Activated T-cell treated with anti-CD3 and anti-CD28 coated beads, Interleukin-2, amount 50 U/mL, for 72 hours (primary cell): ENCODE measurements at regions not wholly inside any gene's neighbourhood (a gene's known extent, or its start where the extent isn't known, plus 50 kb on each side); places are given as distances from the start of the nearest gene placed in this dataset.
"Not testable (repeated sequence)": the region's sequence is repeated elsewhere in the genome, so short reads cannot be mapped to it uniquely, and the experiment has no call there.

ENCODE experiments used
- ATAC-seq, 2 donors: fragments of 150-1000 bp; cut with Tn5 transposase; replicated peaks in 1 of 2; 2 replicates each; pipeline ENCODE4 v1.10.0; 2021; ENCODE audit warnings: moderate library complexity in 2 of 2, mild to moderate bottlenecking in 1 of 2
- DNase-seq, 2 donors: peaks; one replicate each; pipeline ENCODE4 v3.0.0; 2021 to 2022; ENCODE audit warnings: mixed read lengths in 1 of 2
- H3K27ac Mint-ChIP-seq: one replicate; pipeline ENCODE4 v1.8.0; 2022; ENCODE audit warnings: mild to moderate bottlenecking, moderate library complexity, mixed read lengths
- H3K27me3 Mint-ChIP-seq: one replicate; pipeline ENCODE4 v1.8.0; 2022; ENCODE audit warnings: low read depth, mixed read lengths
- H3K36me3 Mint-ChIP-seq, 2 donors: one replicate each; pipeline ENCODE4 v1.8.0; 2022; ENCODE audit warnings: mixed read lengths in 2 of 2, mild to moderate bottlenecking in 1 of 2; ENCODE audit not compliant: insufficient read depth in 2 of 2
- H3K4me1 Mint-ChIP-seq: one replicate; pipeline ENCODE4 v1.8.0; 2022; ENCODE audit warnings: low read depth, mixed read lengths
- H3K4me3 Mint-ChIP-seq, 2 donors: one replicate each; pipeline ENCODE4 v1.8.0; 2022; ENCODE audit warnings: mild to moderate bottlenecking in 2 of 2, mixed read lengths in 2 of 2, moderate library complexity in 2 of 2
- H3K9me3 Mint-ChIP-seq, 2 donors: one replicate each; pipeline ENCODE4 v1.8.0; 2022; ENCODE audit warnings: mixed read lengths in 2 of 2

- no peak overlapping the region for H3K4me3 Mint-ChIP-seq
Measured at GRCh38 chr13:99740251-99740979, 231.2 kb downstream of the ZIC5 start.

GRCh38 chr13:99738626-99739025 is 232.9 kb downstream of the ZIC5 start:
- Mint-ChIP-seq H3K4me1 (no peaks in the 10 kb centered on the region), H3K4me3 (no peak overlapping the region), H3K9me3 (no peaks in the 10 kb centered on the region), H3K27ac (no peak overlapping the region), H3K36me3 (no peaks in the 10 kb centered on the region), H3K27me3 (no peaks in the 10 kb centered on the region)
- no peak for DNase-seq
- no peak for ATAC-seq

More at GRCh38 chr13:99740251-99740979, 231.2 kb downstream of the ZIC5 start:
- no peaks in the 10 kb centered on the region for H3K9me3 Mint-ChIP-seq
- H3K27ac Mint-ChIP-seq = no peak overlapping the region
- DNase-seq (no peak), ATAC-seq (no peak)
- no peaks in the 10 kb centered on the region for H3K4me1 Mint-ChIP-seq
- no peaks in the 10 kb centered on the region for H3K36me3 Mint-ChIP-seq
- no peaks in the 10 kb centered on the region for H3K27me3 Mint-ChIP-seq

GRCh38 chr13:99737481-99738245 is 233.9 kb downstream of the ZIC5 start:
- DNase-seq = no peak
- no peaks in the 10 kb centered on the region for H3K9me3 Mint-ChIP-seq
- ATAC-seq = no peak
- H3K36me3 Mint-ChIP-seq = no peaks in the 10 kb centered on the region
- H3K27me3 Mint-ChIP-seq = no peaks in the 10 kb centered on the region
- H3K27ac Mint-ChIP-seq = no peak overlapping the region
- no peaks in the 10 kb centered on the region for H3K4me1 Mint-ChIP-seq
- H3K4me3 Mint-ChIP-seq = no peak overlapping the region

GRCh38 chr13:99736541-99736940 is 235.0 kb downstream of the ZIC5 start:
- H3K4me3 Mint-ChIP-seq = no peak overlapping the region
- H3K27me3 Mint-ChIP-seq = no peaks in the 10 kb centered on the region

GRCh38 chr13:99734013-99734693 is 232.9 kb downstream of the TM9SF2 start:
- ATAC-seq = no peak
- no peak overlapping the region for H3K27ac Mint-ChIP-seq
- H3K4me1 Mint-ChIP-seq = no peaks in the 10 kb centered on the region

More at GRCh38 chr13:99736541-99736940, 235.0 kb downstream of the ZIC5 start:
- Mint-ChIP-seq H3K27ac (no peak overlapping the region), H3K36me3 (no peaks in the 10 kb centered on the region), H3K9me3 (no peaks in the 10 kb centered on the region), H3K4me1 (no peaks in the 10 kb centered on the region)
- ATAC-seq (no peak), DNase-seq (no peak)

GRCh38 chr13:99733346-99733745 is 232.1 kb downstream of the TM9SF2 start:
- no peak overlapping the region for H3K4me3 Mint-ChIP-seq
- H3K27ac Mint-ChIP-seq = no peak overlapping the region
- DNase-seq (no peak), ATAC-seq (no peak)
- no peaks in the 10 kb centered on the region for H3K36me3 Mint-ChIP-seq
- H3K4me1 Mint-ChIP-seq = no peaks in the 10 kb centered on the region
- H3K9me3 Mint-ChIP-seq = no peaks in the 10 kb centered on the region
- no peaks in the 10 kb centered on the region for H3K27me3 Mint-ChIP-seq

More at GRCh38 chr13:99734013-99734693, 232.9 kb downstream of the TM9SF2 start:
- H3K27me3 Mint-ChIP-seq = no peaks in the 10 kb centered on the region
- H3K36me3 Mint-ChIP-seq = no peaks in the 10 kb centered on the region
- H3K4me3 Mint-ChIP-seq = no peak overlapping the region
- no peak for DNase-seq
- no peaks in the 10 kb centered on the region for H3K9me3 Mint-ChIP-seq

GRCh38 chr13:99731747-99732146 is 230.5 kb downstream of the TM9SF2 start:
- Mint-ChIP-seq H3K27ac (no peak overlapping the region), H3K4me1 (no peaks in the 10 kb centered on the region), H3K27me3 (no peaks in the 10 kb centered on the region), H3K36me3 (no peaks in the 10 kb centered on the region), H3K9me3 (no peaks in the 10 kb centered on the region), H3K4me3 (no peak overlapping the region)
- ATAC-seq (no peak), DNase-seq (no peak)

GRCh38 chr13:99730403-99730802 is 229.1 kb downstream of the TM9SF2 start:
- no peaks in the 10 kb centered on the region for H3K36me3 Mint-ChIP-seq
- ATAC-seq = no peak

GRCh38 chr13:99729745-99730144 is 228.5 kb downstream of the TM9SF2 start:
- no peaks in the 10 kb centered on the region for H3K9me3 Mint-ChIP-seq
- H3K4me1 Mint-ChIP-seq = no peaks in the 10 kb centered on the region
- no peaks in the 10 kb centered on the region for H3K36me3 Mint-ChIP-seq
- ATAC-seq (no peak), DNase-seq (no peak)
- H3K27ac Mint-ChIP-seq = no peak overlapping the region
- H3K4me3 Mint-ChIP-seq = no peak overlapping the region
- H3K27me3 Mint-ChIP-seq = no peaks in the 10 kb centered on the region

More at GRCh38 chr13:99730403-99730802, 229.1 kb downstream of the TM9SF2 start:
- Mint-ChIP-seq H3K27me3 (no peaks in the 10 kb centered on the region), H3K27ac (no peak overlapping the region), H3K9me3 (no peaks in the 10 kb centered on the region), H3K4me3 (no peak overlapping the region), H3K4me1 (no peaks in the 10 kb centered on the region)
- no peak for DNase-seq

GRCh38 chr13:99727651-99728050 is 226.4 kb downstream of the TM9SF2 start:
- H3K27me3 Mint-ChIP-seq, H3K4me3 Mint-ChIP-seq, H3K27ac Mint-ChIP-seq, DNase-seq, H3K4me1 Mint-ChIP-seq, ATAC-seq, H3K9me3 Mint-ChIP-seq, H3K36me3 Mint-ChIP-seq: not testable (repeated sequence)

- no peaks in the 10 kb centered on the region for H3K36me3 Mint-ChIP-seq
- no peak for ATAC-seq
- no peak overlapping the region for H3K27ac Mint-ChIP-seq
Measured at GRCh38 chr13:99726282-99726894, 225.1 kb downstream of the TM9SF2 start.

GRCh38 chr13:99725644-99726043 is 224.4 kb downstream of the TM9SF2 start:
- H3K9me3 Mint-ChIP-seq = no peaks in the 10 kb centered on the region
- no peak overlapping the region for H3K4me3 Mint-ChIP-seq
- H3K27me3 Mint-ChIP-seq = no peaks in the 10 kb centered on the region
- DNase-seq (no peak), ATAC-seq (no peak)
- peaks cover 3% of the 10 kb centered on the region for H3K4me1 Mint-ChIP-seq
- no peak overlapping the region for H3K27ac Mint-ChIP-seq
- H3K36me3 Mint-ChIP-seq = no peaks in the 10 kb centered on the region

More at GRCh38 chr13:99726282-99726894, 225.1 kb downstream of the TM9SF2 start:
- Mint-ChIP-seq H3K9me3 (no peaks in the 10 kb centered on the region), H3K4me3 (no peak overlapping the region), H3K4me1 (no peaks in the 10 kb centered on the region), H3K27me3 (no peaks in the 10 kb centered on the region)
- DNase-seq = no peak
